ENCODE measurements at regions not wholly inside any gene's neighbourhood (a gene's known extent, or its start where the extent isn't known, plus 50 kb on each side); places are given as distances from the start of the nearest gene placed in this dataset.

DNA sequence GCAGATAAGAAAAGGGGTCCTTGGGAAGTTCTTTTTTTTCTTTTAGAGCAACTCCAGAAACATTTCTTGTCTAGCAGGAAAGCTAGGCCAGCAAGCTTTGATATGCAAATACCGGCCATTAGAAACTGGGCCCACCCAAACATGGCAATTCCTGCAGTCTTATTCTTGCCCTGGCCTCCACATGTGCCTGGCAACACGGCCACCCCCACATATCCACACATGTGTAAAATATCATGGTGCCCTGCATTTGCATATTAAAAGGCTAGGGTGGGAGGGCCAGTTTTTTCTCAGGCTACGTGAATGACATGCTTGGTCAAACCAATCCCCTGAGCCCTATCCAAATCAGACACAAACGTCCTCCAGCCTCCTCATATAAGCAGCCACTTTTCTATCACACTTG lies 171.7 kb upstream of the ZCCHC13 start:
- TF ChIP-seq, protein P1, sequence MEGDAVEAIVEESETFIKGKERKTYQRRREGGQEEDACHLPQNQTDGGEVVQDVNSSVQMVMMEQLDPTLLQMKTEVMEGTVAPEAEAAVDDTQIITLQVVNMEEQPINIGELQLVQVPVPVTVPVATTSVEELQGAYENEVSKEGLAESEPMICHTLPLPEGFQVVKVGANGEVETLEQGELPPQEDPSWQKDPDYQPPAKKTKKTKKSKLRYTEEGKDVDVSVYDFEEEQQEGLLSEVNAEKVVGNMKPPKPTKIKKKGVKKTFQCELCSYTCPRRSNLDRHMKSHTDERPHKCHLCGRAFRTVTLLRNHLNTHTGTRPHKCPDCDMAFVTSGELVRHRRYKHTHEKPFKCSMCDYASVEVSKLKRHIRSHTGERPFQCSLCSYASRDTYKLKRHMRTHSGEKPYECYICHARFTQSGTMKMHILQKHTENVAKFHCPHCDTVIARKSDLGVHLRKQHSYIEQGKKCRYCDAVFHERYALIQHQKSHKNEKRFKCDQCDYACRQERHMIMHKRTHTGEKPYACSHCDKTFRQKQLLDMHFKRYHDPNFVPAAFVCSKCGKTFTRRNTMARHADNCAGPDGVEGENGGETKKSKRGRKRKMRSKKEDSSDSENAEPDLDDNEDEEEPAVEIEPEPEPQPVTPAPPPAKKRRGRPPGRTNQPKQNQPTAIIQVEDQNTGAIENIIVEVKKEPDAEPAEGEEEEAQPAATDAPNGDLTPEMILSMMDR (IDR thresholded peaks at IDR 0.05; ENCODE audit: low read depth, low read length, poor library complexity, severe bottlenecking): no peak
- no peak for TF ChIP-seq EZH2phosphoT487 (IDR thresholded peaks at IDR 0.05; ENCODE audit: borderline replicate concordance, low read length)

All from DOHH2 (cell line).